DOHH2 (cell line): ENCODE measurements at regions not wholly inside any gene's neighbourhood (a gene's known extent, or its start where the extent isn't known, plus 50 kb on each side); places are given as distances from the start of the nearest gene placed in this dataset.

ENCODE experiments used
- CTCF ChIP-seq: fragments of 200-600 bp; sonication (generic); IDR thresholded peaks from one replicate; pipeline ENCODE4 v1.5.1; 2014; ENCODE audit warnings: antibody characterized with exemption, mild to moderate bottlenecking, low read depth, low read length; ENCODE audit not compliant: poor library complexity, severe bottlenecking
- EZH2phosphoT487 ChIP-seq: fragments of 200-600 bp; sonication (generic); IDR thresholded peaks from 2 replicates; pipeline ENCODE4 v1.6.1; 2017; ENCODE audit warnings: borderline replicate concordance, mild to moderate bottlenecking, antibody characterized with exemption, low read length, moderate library complexity, mixed read lengths

GRCh38 chr7:57820477-57820876 is 370.5 kb downstream of the ZNF716 start:
- TF ChIP-seq CTCF (no peak), EZH2phosphoT487 (no peak)
